ENCODE measurements at regions not wholly inside any gene's neighbourhood (a gene's known extent, or its start where the extent isn't known, plus 50 kb on each side); places are given as distances from the start of the nearest gene placed in this dataset.
"Not testable (repeated sequence)": the region's sequence is repeated elsewhere in the genome, so short reads cannot be mapped to it uniquely, and the experiment has no call there.

DNA sequence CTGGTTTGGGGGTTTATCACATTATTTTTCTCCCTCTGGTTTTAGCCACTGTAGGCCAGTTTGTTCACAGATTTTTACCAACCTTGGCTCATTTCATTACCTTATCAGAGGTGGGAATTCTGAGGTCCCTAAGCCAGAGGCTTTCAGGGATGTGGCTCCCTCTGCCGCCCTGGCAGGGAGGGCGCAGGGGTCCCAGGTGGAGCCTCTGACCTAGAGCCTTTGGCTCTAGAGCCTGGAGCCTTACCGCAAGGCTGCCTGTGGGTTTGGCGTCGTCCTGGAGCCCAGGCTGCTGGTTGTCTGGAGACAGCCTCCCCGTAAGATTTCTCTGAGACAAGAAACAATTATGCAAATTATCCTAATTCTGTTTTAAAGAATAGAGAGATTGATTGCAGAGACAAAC is 188.0 kb downstream of the LMLN start:
- H3K4me3 ChIP-seq (ENCODE audit: low read depth, low read length); in situ Hi-C loops (cut with HindIII; ENCODE audit: low sequenced_read_pairs); DNase-seq (ENCODE audit: low read depth, low spot score): not testable (repeated sequence)

DNA sequence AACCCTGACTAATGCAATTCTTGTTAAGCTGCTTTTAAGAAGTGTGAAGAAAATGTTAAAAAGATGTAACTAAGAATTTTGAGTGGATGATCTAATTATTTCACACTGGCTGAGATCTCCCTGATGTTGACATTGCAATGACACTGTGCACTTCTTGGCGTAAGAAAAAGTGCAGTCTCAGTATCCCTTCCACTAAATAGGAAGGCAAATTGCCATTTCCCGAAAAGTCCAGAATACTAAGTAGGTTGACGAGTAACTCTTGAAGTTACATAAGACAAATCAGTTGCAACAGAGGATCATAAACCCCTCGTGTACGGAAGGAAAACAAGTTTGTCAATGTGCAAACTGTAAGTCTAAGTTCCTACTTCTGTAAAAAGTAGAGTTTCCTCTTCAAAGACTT is 189.9 kb downstream of the LMLN start:
- in situ Hi-C loops (cut with HindIII; ENCODE audit: low sequenced_read_pairs); H3K4me3 ChIP-seq (ENCODE audit: low read depth, low read length); DNase-seq (ENCODE audit: low read depth, low spot score): not testable (repeated sequence)

DNA sequence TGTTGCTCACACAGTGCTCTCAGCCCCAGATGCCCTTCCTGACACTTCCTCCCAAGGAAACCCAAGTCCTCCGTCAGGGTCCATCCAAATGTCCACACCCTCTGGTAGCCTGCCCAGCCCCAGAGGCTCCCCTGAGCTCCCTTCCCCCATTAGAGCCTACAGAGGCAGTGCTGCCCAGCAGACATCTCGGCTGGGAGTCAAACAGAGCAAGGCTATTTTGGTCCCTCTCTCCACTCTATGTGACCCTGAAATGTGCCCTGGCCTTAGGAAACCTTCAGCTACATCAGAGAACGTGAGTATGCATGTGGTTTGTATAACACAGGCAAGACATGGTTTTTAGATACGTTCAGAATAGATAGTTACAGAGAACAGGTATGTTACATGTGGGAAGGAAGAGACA is 191.8 kb downstream of the LMLN start:
- H3K4me3 ChIP-seq (ENCODE audit: low read depth, low read length); in situ Hi-C loops (cut with HindIII; ENCODE audit: low sequenced_read_pairs); DNase-seq (ENCODE audit: low read depth, low spot score): not testable (repeated sequence)

DNA sequence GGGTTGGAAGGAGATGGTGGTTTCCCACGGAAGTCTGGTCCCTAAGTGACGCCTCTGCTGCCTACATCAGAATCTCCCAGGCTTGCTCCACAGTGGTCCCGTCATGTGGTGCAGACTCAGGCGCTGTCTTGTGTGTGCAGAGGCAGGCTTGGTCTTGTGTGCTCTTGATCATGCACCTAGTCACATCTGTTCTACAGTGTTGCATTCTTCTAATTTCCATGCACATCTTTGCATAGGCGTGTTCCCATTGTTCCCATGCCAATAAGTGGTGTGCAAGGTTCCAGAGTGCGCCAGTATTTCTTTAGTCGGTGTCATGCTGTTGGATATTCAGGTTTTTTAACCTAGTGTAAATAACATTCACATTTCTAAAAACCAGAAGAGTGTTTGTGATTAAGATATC is 195.8 kb downstream of the LMLN start:
- H3K4me3 ChIP-seq (ENCODE audit: low read depth, low read length); in situ Hi-C loops (cut with HindIII; ENCODE audit: low sequenced_read_pairs); DNase-seq (ENCODE audit: low read depth, low spot score): not testable (repeated sequence)

DNA sequence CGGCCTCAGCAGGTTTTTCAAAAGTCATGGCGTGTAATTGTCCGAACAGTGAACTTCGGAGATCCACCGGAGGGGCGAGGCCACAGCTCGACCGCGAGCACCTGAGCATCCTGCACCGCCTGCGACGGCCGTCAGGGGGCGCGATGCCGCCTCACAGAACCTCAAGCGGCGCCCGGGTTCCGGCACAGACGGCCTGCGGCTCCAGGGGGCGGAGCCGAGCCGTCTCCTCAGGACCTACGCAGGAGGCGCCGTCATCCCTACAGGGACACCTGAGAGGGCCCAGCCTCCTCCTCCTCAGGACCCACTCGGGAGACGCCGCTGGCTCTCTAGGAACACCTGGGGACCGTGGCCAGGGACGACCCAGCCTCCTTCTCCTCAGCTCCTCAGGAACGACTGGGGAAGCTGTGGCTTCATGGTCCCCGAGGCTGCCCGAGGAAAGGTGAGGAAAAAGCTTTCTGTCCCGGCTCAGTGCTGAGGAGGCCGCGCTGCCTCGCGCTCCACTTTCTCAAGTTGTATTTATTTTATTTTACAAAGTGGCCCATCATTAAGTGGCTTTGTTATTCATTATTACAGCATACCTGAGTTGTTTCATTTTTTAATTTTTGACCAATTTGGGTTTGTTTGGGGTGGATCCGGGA is 197.3 kb downstream of the LMLN start:
- H3K4me3 ChIP-seq (ENCODE audit: low read depth, low read length); DNase-seq (ENCODE audit: low read depth, low spot score); in situ Hi-C loops (cut with HindIII; ENCODE audit: low sequenced_read_pairs): not testable (repeated sequence)

DNA sequence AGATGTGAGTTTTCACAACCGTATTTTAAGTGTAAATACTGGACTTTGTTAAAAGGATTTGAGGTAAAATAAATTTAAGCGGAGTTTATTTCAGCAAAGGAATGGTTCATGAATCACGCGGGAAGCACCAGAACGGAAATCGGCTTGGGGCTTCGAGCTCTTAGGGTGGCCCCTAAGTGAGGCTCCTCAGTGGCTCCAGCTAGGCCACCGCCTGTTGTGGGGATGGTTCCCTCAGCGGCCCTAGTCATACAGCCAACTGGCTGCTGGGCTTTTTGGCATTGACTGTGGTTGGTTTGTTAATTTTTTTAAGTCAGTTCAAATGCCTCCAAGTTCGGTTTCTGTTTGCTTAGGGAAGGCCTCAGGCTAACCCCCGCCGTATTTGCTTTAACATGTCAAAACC is 198.0 kb downstream of the LMLN start:
- in situ Hi-C loops (cut with HindIII; ENCODE audit: low sequenced_read_pairs); DNase-seq (ENCODE audit: low read depth, low spot score); H3K4me3 ChIP-seq (ENCODE audit: low read depth, low read length): not testable (repeated sequence)

DNA sequence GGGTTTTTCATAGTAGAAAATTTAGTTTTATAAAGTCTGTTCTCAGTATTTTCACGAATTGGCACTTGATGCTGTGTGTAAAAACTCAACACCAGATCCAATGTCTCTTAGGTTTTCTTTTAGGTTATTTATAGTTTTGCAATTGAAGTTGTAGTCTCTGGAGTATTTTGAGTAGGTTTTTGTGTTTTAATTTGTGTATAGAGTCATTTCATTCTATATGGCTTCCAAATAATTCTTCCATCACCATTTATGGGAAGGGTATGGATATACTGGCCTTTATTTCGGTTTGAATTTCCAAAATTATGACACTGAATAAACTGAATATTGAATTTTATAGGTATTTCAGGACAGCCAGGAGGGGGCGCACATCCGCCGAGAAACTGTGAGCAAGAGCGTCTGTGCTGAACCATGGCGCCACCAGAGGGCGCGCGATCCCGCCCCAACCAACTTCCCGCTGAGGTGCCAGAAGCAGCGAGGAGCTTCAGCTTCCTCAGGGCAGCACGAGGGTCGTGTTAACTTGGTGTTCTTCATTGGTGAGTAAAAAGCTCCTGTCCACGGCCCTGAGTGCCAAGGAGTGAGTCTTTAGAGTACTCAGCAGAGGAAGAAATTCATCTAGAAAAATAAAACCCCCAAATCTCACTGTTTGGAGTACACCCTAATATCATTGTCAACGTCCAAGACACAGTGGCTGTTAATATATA is 207.5 kb downstream of the LMLN start:
- H3K4me3 ChIP-seq (ENCODE audit: low read depth, low read length): not testable (repeated sequence)

DNA sequence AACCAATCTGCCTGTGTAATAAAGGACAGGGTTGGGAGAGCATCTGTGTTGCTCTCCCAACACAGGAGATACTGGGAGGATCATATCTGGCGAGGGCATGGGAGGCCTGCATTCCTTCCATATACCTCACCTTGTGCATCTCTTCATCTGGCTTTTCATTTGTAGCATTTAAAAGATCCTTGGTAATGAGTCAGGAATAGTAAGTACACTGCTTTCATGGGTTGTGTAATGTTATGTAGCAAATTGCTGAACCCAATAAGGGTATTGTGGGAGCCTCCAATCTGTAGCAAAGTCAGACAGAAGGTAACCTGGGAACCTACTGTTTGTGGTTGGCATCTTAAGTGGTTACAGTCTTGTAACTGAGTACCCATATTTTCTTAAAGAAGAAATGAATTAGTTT is 210.8 kb downstream of the LMLN start:
- DNase-seq (ENCODE audit: low read depth, low spot score); H3K4me3 ChIP-seq (ENCODE audit: low read depth, low read length); in situ Hi-C loops (cut with HindIII; ENCODE audit: low sequenced_read_pairs): not testable (repeated sequence)

More for the DNA sequence above, 207.5 kb downstream of the LMLN start:
- in situ Hi-C loops (cut with HindIII; ENCODE audit: low sequenced_read_pairs): not testable (repeated sequence)
- peak; percentile 58 for DNase-seq (ENCODE audit: low read depth, low spot score)
- TF ChIP-seq, protein P1, sequence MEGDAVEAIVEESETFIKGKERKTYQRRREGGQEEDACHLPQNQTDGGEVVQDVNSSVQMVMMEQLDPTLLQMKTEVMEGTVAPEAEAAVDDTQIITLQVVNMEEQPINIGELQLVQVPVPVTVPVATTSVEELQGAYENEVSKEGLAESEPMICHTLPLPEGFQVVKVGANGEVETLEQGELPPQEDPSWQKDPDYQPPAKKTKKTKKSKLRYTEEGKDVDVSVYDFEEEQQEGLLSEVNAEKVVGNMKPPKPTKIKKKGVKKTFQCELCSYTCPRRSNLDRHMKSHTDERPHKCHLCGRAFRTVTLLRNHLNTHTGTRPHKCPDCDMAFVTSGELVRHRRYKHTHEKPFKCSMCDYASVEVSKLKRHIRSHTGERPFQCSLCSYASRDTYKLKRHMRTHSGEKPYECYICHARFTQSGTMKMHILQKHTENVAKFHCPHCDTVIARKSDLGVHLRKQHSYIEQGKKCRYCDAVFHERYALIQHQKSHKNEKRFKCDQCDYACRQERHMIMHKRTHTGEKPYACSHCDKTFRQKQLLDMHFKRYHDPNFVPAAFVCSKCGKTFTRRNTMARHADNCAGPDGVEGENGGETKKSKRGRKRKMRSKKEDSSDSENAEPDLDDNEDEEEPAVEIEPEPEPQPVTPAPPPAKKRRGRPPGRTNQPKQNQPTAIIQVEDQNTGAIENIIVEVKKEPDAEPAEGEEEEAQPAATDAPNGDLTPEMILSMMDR (IDR thresholded peaks at IDR 0.05; ENCODE audit: low read depth, low read length): peak; percentile 46

DNA sequence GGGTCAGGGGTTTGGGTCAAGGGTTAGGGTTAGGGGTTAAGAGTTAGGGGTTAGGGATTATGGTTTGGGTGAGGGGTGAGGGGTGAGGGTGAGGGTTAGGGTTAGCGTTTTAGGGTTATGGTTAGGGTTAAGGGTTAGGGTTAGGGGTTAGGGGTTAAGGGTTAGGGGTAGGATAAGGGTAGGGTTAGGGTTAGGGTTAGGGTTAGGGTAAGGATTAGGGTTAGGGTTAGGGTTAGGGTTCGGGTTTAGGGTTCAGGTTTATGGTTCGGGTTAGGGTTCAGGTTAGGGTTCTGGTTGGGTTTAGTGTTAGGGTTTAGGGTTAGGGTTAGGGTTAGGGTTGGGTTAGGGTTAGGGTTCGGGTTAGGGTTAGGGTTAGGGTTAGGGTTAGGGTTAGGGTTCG is 213.1 kb downstream of the LMLN start:
- H3K4me3 ChIP-seq (ENCODE audit: low read depth, low read length); DNase-seq (ENCODE audit: low read depth, low spot score); in situ Hi-C loops (cut with HindIII; ENCODE audit: low sequenced_read_pairs): not testable (repeated sequence)

DNA sequence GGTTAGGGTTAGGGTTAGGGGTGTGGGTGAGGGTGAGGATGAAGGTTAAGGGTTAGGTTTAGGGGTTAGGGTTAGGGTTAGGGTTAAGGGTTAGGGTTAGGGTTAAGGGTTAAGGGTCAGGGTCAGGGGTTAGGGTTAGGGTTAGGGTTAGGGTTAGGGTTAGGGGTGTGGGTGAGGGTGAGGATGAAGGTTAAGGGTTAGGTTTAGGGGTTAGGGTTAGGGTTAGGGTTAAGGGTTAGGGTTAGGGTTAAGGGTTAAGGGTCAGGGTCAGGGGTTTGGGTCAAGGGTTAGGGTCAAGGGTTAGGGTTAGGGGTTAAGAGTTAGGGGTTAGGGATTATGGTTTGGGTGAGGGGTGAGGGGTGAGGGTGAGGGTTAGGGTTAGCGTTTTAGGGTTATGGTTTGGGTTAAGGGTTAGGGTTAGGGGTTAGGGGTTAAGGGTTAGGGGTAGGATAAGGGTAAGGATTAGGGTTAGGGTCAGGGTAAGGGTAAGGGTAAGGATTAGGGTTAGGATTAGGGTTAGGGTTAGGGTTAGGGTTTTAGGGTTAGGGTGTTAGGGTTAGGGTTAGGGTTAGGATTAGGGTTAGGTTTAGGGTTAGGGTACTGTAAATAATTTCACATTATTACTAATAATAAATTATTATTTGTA is 214.0 kb downstream of the LMLN start:
- in situ Hi-C loops (cut with HindIII; ENCODE audit: low sequenced_read_pairs); DNase-seq (ENCODE audit: low read depth, low spot score); H3K4me3 ChIP-seq (ENCODE audit: low read depth, low read length): not testable (repeated sequence)
